Suppressor macrophage treated with lipopolysaccharide for 1 hour (primary cell): ENCODE measurements at regions not wholly inside any gene's neighbourhood (a gene's known extent, or its start where the extent isn't known, plus 50 kb on each side); places are given as distances from the start of the nearest gene placed in this dataset.
"Not testable (repeated sequence)": the region's sequence is repeated elsewhere in the genome, so short reads cannot be mapped to it uniquely, and the experiment has no call there.

ENCODE experiments used
- DNase-seq, 3 donors: peaks; one replicate each; pipeline ENCODE4 v3.0.0-alpha.2; 2020 to 2022

DNA sequence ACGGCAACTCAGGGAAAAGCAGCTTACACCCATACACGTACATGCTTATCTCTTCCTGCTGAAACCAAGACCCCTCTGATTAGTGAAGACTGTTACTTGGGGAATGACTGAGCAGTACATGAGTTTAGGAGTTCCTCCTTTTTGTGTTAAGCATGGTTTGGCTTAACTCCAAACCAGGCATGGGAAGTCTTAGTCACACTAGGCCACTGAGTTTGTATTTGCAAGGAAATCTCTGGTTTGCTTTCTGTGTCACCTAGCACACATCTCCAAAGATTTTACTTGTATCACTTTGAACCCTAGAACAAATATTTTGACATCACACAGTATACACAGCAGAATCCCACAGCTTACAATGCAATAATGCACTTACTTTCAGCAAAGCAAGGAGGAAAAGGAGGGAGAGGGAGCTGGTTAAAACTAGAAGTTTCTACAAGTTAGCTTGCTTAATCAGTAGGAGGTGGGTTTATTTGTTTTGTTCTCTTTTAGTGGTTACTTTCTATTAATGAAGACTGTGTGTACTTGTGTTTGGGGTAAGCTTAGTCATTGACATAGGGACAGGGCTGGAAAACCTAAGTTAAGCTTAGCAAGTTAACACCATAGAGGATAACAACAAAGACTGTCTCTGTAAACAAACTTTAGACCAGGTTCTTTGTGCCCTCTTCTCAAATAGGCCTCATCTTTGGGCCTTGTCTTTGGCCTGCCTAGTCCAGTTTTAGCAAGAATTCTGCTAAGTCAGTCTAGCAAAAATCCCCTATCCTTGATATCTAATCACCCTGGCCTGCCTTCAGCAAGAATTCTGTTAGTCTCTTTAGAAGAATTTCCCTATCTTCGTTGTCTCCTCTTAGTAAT, 219.4 kb downstream of the MREG start:
- DNase-seq, result peak; percentile 86 to 94 (median 92)

DNA sequence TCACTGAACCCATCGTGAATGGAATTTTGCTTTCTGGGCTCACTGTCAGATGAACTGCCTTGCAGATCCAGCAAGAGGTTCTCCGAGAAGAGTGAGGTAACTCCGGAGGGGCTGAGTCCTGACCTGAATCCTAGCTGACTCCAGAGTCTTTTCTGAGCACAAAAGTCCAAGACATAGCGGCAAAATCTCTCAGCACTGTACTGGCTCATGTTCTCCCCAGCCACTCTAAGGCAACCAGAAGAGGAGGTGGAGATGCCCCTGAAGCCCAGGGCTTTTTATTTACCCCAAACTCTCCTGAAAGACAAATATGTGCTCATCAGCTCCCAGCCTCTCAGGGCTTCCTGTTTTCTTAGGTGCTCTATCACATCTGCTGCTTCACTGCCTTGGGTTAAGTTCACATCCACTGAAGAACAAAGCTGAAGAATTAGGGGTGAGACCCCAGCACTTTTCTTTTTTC, 221.8 kb downstream of the MREG start:
- DNase-seq, result peak in 2 of 3 donors; percentile 33

DNA sequence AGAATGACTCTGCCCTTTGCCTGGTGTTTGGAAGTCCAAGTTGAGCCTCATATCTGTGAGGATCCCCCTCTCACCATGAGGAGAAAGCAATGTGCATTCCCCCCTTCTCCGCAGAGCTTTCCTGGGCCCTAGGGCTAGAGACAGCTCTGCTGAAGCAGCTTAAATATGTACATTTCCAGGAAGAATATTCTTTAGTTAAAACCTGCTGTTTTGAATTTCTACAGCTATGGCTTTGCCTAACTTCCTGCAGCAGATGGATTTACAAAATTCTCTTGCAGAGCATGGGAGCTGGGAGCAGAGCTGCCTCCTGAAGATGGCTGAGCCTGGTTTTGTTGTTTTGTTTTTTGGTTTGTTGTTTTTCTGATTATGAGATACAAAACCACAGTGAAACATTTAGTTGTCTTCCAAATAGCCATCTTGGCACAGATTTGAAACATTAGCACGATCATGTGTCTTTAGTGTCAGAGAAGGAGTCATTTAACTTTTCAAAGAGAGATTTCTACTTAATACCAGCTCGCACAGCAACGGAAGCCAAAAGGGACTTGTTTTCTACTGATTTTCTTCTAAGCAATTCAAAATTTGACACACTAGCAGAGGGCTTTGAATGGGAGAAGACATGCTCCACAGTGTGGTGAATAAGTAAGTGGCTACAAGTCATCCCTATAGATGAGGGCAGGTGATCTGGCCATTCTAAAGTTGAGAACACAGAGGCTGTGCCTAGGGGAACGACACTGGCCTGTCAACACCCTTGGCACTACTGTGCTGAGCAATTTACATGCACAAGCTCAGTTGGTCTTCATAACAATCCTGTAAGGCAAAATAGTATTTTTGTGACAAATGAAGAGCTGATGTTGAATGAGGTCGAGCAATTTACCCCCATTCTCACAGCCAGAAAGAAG, 222.6 kb downstream of the MREG start:
- DNase-seq, result no peak

DNA sequence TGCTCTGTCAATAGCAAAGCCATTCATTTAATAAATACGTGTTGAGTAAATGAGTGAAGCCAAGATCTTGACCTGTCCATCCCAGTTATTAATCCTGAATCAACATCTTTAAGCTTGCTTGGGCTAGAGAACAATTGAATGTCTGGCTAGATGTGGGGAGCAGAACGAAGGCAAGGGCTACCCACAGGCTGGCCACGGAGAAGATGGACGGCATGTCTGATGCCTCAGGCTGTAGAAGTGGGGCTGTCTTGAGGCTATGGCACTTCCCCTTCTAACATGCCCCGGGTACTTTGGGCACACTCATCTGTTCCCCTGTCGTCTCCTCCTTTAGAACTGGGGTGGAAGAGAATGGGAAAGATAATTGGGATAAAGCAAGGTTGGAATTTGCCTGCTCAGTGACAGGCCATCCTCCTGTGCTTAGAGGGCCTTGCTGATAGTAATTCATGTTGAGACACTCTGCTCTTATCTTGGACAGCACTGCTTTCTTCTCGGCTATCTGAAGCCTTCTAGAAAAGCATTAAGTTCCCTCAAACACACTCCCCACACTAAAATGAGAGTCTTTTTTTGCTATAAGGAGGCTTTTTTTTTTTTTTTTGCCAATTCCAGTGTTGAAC, 225.7 kb downstream of the MREG start:
- DNase-seq, result no peak

DNA sequence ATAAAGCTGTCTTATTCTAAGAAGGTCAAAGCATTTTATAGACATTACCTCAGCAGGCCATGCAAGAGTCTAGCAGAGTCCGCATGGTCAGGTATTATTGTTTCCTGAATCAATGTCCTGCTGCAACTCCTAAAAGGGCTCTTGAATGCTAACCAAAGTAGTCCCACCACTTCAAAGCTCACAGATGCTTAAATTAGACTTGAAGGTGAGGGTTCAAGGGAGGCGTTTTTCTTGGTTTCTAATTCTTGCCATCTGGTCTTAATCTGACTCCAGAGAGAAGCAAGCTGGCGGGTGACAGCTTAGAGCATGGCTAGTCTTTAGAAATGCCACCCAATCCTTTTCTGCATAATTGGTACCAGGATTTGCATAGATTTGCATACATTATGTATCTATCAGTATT, 226.3 kb downstream of the MREG start:
- no peak for DNase-seq

DNA sequence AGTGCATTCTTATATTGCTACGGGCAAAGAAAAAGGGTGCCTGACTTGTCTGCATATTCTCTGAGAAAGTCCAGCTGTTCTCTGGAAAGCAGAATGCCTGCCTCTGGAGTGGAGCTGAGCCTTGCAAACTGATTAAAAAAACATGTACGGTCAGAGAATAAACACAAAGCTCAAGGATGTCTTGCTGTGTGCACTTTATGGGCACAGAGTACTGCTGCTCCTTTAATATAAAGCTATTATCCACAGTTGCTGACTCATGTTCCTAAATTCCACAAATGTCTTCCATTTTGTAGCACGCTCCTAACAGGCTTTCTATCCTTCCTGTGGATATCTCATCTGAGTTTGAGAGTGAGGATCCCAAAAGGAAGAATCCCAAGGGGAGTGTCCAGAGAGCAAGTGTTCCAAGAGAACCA, 229.0 kb downstream of the MREG start:
- DNase-seq, result no peak

DNA sequence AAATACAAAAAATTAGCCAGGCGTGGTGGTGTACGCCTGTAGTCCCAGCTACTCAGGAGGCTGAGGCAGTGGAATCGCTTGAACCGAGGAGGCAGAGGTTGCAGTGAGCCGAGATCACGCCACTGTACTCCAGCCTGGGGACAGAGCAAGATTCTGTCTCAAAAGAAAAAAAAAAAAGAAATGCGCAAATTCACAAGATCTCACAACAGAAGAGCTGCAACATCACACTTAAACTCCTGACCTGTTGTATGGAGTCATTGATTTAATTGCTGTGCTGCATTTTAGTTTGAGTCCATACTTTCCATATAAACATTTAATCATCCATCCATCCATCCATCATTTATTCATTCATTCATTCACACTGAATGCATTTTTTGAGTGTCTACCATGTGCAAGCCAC, 229.7 kb downstream of the MREG start:
- DNase-seq, result not testable (repeated sequence)

DNA sequence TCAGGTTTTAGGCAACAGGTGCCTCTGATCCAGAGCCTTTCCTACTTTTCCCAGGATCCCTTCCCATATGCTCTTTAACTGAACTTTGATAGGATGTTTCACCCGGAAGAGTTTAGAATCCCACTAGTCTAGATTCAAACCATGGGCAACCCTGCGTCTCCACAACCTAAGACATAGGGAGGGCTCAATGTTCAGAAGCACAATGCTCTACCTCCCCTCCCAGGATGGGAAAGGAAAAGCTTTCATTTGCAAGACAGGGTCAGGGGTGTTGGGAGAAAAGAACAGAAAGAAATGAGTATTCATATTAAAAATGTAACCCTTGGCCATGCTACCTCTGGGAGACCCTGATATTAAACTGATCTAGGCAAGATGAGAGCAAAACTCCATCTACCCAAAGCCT, 230.4 kb downstream of the MREG start:
- DNase-seq, result no peak

DNA sequence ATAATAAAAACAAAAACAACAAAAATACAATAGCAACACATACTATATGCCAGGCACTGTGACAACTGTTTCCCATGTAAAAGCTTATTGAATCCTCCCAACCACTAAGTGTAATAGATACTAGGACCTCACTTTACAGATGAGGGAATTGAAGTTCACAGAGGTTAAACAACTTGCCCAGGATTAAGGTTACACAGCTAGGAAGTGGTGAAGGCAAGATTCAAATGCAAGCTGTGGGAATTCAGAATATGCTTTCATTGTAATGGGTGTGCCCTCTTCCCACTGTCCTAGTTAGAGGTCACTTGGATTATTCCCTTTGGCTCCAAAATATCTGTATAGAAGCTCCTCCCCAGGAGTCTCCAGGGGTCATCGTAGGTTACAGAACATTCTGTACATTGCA, 231.1 kb downstream of the MREG start:
- no peak for DNase-seq

DNA sequence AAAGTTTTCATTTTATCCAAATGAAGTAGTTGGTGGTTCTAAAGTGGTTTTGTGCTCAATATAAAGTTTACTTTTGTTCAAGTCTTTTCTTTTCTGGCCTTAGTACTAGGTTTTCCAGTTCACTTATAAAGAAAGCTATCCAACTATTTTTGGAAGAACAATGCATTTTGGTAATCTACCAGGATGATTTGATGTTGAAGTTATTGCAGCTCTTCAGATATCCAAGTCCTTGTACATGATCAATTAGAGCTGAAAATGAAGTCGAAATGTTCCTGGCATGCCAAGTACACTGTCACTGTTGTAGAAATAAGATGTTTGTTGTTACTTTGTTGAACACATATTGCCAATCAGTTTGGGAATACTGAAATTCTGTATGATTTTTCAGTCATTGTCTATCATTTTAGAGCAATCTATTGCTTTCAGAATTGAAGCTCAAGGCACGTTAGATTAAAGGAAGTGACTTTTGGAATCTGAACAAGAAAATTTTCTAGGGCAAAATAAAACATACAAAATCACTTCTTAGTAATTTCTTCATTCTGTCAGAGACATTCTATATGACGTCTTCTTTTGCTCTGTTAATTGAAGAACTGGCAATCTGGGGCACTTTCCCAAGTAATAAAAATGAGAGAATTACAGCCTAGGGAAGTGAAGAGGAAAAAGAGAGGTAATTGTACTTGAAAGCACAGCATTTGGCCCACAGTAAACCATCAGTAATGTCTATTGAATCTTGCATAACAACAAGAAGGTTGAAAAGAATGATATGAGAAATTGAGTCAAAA, 232.3 kb downstream of the MREG start:
- no peak for DNase-seq

DNA sequence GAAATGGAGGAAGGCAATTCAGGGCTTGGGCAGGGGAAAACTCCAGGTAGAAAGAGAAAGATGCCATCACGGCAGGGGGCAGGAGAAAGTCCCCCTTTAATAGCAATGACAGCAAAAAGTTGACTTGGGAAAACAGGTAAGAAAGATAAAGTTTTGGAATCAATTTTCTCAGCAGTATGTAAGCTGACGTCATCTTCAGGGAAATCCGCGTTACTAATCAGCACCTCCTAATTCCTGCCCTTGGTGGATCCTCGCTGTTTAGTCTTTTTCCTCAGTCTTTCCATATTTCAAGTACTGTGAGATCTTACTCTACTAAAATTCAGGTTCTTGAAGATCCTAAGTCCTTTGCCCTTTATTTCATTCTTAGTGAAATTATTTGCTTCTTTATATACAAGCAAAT, 233.0 kb downstream of the MREG start:
- no peak for DNase-seq

DNA sequence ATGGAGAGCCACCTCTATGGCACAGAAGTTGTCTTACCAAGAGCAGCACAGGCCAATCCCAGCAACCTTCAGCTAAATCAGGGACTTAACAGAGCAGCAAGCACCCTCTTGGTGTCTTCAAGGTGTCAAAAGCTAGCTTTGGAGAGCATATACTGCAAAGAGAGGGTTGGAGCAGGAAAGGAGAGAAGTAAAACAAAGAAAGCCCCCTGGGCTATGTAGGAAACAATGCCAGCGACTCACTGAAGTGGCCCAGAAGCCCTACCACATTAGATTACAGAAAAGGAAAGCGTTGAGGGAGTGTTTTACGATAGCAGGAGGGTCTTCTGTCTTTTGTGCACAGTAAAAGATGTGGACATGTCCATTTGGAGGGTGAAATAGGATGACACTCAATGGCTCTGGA, 233.4 kb downstream of the MREG start:
- no peak for DNase-seq

DNA sequence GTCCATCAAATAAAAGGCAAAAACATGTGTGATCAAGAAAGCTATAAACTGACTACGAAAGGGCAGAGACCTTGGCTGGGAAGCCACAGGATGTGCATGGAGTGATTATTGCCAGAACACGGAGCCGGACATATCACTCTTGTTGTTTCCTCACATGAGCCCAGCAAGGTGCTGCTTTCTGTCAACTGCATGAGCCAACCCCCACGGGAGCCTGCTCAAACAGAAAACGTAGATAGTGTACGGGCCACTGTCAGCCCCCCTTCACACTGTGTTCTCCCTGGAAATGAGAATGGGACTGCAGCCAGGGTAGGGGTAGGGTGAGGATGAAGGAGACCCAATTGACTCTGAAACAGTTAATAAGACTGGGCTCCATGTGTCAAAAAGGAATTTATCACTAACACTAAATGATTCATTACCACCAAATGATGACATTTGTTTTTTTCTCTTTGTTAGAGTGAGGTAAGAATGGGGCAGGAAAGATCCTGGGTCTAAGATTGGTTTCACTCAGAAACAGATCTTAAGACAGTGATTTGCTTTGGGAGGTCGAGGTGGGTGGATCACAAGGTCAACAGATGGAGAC, 235.8 kb downstream of the MREG start:
- DNase-seq, result no peak

DNA sequence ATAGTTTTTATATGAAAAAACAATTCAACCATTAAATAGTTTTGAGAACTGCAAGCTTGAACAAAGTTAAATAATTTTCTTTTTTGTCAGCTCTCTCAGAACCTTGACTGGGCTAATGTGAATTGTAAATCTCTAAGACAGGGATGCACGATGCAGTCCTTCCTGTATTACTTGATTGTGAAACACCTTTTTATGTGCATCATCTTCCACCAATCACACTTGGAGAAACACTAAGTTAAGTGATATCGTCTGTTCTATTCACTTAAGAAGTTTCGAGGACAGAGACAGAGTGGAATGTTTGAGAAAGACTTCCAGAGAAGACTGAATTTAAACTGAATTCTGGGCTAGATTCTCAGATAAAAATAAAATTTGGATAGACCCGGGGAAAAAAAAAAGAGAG, 238.2 kb downstream of the MREG start:
- no peak for DNase-seq

DNA sequence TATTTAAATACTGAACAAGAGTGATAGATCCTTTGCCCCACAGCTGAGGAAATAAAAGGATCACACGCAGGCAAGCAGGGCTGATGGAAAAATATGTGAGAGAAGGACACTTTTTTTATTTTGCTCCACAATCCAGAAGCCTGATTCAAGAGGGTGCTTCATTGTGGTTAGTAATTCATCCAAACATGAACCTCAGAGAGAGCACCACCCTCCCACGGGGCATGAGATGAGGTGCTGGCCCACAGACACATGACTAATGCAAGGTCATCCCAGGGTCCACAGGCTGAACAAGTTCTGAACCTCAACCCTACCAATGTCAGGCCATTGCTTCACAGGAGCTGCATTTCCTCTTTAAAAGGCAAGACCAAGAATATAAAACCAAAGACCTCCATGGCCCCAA, 239.6 kb downstream of the MREG start:
- DNase-seq, result peak; percentile 88 to 92 (median 91)

DNA sequence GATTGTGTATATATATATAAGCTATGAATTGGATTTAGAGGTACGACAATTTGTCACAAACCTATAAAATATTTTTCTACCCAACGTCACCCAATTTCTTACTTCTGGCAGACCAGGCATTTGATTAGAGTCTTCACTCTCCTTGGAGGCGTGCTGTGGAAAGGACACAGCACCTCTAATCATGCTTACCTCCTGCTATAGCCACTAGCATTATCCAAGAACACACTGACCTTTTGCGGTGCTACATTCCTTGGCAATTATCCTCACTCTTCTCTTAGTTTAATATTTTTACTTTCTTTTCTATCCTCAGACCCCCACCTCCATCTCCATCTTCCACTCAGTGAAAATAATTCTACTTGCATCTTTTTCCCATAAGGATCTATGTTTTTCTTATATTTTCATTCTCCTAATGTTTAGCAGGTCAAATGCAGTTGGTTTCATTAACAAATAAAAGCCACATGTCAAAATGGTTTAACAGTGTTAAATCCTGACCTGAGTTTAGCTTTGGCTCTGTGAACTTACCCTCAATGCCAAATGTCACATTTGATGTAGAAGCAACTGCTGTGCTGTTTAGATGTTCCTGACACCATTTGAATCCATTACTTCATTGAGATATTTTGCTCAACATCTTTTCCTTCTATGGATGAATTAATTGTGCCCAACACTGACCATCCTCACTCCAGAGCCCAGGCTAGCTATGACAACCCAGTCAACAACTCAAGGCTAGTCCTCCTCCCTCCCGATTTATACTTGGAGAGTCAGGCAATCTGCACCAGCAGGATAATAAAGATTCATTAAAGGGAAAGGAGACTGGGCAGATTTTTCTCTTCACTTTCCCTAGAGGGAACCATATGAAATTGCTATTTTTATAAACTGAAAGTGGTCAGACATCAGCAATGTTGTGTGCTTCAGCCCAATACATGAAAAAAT, 240.5 kb downstream of the MREG start:
- no peak for DNase-seq

DNA sequence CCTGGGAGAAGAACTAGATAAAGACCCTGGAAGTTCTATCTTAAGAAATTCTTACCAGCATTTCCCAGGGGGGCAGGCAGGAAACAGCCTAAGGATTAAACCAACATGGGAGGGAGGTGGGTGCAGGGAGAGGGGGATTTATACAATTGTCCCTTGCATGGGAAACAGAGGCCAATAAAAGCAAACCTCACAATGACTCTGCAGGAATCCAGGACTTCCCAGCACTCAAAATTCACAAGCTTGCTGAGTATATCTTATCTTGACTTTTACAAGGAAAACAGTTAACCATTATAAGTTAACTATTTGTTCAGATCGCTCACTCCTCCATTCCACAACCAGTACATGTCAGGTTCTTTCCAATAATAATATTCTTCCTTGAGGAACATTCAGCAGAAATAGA, 241.3 kb downstream of the MREG start:
- DNase-seq, result no peak

DNA sequence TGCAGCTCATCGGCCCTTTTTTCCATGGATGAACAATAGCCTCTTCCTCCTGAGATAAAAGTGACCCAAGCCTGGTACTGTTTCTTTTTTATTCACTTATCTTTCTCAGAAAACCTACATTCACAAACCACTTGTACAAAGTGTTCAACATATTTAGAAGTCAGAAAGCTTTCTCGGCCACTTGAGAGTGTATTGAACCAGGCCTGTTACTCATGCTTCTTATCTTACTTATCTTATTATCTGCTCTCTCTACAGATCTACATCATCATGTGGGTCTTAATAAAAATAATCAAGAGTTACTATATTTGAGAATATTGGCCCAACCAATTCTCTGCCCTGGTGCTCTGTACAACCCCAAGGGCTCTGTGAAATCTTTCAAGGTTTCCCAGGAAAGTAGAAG, 242.1 kb downstream of the MREG start:
- DNase-seq, result no peak

DNA sequence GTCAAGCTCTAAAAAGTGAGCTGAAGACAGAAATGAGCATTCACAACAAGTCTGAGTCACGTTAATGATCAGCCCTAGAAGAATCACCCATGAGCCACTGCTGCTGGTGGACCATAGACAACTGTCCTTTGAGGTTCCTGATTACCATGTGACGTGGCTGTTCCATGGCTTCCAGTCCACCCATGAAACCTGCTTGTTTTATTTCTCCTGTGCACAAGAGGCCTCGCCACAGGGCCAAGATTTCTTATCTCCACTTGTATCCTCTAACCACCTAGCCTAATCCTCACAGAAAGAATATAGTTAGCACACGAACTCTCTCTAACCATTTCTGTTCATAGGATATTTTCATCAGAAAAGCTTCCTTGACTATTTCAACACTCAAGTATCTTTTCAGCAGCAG, 242.7 kb downstream of the MREG start:
- DNase-seq, result no peak

DNA sequence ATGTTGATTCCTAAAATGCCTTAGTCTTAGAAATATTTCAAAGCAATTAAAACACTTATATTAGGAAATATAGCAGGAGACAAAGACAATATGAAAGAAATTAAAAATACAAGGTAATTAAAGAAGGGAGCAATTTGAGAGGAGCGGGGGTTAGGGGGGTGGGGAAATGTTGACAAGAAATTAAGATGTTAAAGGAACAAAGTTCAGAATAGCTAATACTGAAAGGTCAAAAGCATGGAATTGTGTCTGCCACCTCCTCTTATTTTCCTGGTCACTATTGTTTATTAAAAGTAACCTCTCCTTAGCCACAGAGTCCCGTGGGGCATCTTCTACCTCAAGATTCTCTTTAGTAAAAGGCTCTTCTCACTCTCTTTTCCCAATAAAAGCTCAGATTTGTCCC, 244.1 kb downstream of the MREG start:
- DNase-seq, result no peak

DNA sequence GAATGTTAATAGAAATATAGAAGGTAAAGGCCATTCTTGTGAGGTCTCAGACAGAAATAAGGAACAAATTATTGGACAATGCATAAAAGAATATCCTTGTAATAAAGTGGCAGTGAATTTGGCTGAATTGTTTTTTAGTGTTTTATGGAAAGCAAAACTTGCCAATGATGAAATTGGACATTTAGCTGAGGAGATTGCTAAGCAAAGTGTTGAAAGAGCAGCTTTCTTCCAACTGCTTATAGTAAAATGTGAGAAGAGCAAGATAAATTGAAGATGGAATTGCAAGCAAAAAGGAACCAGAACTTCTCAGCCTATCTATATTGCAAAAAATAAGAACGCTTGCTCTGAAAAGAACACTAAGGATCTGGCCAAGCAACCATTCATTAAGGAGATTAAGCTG, 245.7 kb downstream of the MREG start:
- DNase-seq, result no peak
